HCT116 (cell line): ENCODE measurements at regions not wholly inside any gene's neighbourhood (a gene's known extent, or its start where the extent isn't known, plus 50 kb on each side); places are given as distances from the start of the nearest gene placed in this dataset.

Source experiments
- CEBPB ChIP-seq: IDR thresholded peaks from 2 replicates; pipeline ENCODE4 v1.6.1; 2012; ENCODE audit warnings: low read depth
- EZH2 ChIP-seq: fragments of 200-600 bp; sonication (generic); IDR thresholded peaks from 2 replicates; pipeline ENCODE4 v1.6.1; 2017; ENCODE audit warnings: antibody characterized with exemption, mixed run types
- EZH2phosphoT487 ChIP-seq: fragments of 200-600 bp; IDR thresholded peaks from 2 replicates; pipeline ENCODE4 v1.6.1; 2018; ENCODE audit warnings: antibody characterized with exemption, borderline replicate concordance
- POLR2A ChIP-seq: IDR thresholded peaks from 2 replicates; pipeline ENCODE4 v1.7.0; 2011; ENCODE audit warnings: borderline replicate concordance; ENCODE audit not compliant: insufficient read depth, insufficient read length; ENCODE audit errors: extremely low read depth
- POLR2AphosphoS5 ChIP-seq: IDR thresholded peaks from 2 replicates; pipeline ENCODE4 v1.6.1; 2011; ENCODE audit warnings: mild to moderate bottlenecking, low read depth, low read length, moderate library complexity
- RAD21 ChIP-seq: IDR thresholded peaks from 2 replicates; pipeline ENCODE4 v1.6.1; 2012; ENCODE audit warnings: low read depth, mild to moderate bottlenecking
- TF ChIP-seq, protein P1 (sequence below), 3 experiments: fragments of 200-600 bp in 1 of 3; sonication (generic) in 1 of 3; IDR thresholded peaks in 2 of 3; conservative IDR thresholded peaks in 1 of 3; 2 replicates each; pipeline ENCODE4 v1.5.1; 2012 to 2017; ENCODE audit warnings: low read depth in 2 of 3, low read length in 2 of 3, antibody characterized with exemption in 1 of 3, borderline replicate concordance in 1 of 3, control low read depth in 1 of 3, mild to moderate bottlenecking in 1 of 3, mixed read lengths in 1 of 3, mixed run types in 1 of 3, moderate library complexity in 1 of 3; ENCODE audit not compliant: insufficient read depth in 1 of 3

DNA sequence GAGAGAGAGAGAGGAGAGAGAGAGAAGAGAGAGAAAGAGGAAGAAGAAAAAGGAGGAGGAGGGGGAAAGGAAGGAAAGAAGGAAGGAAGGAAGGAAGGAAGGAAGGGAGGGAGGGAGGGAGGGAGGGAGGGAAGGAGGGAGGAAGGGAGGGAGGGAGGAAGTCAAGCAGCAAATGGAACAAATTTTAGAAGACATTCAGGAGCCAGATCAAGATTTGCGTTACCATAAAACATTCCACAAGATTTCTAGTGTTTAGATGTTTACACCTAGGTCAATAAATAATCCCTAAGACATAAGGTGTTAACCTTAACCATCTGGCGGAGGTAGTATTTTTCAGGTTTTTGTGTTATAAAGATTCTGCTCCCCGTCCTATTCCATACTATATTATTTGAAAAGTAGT, 1320.1 kb upstream of the PRMT6 start:
- TF ChIP-seq, protein P1, sequence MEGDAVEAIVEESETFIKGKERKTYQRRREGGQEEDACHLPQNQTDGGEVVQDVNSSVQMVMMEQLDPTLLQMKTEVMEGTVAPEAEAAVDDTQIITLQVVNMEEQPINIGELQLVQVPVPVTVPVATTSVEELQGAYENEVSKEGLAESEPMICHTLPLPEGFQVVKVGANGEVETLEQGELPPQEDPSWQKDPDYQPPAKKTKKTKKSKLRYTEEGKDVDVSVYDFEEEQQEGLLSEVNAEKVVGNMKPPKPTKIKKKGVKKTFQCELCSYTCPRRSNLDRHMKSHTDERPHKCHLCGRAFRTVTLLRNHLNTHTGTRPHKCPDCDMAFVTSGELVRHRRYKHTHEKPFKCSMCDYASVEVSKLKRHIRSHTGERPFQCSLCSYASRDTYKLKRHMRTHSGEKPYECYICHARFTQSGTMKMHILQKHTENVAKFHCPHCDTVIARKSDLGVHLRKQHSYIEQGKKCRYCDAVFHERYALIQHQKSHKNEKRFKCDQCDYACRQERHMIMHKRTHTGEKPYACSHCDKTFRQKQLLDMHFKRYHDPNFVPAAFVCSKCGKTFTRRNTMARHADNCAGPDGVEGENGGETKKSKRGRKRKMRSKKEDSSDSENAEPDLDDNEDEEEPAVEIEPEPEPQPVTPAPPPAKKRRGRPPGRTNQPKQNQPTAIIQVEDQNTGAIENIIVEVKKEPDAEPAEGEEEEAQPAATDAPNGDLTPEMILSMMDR (IDR thresholded peaks at IDR 0.05 in 2 of 3, conservative IDR thresholded peaks at IDR 0.05 in 1 of 3; ENCODE audit: borderline replicate concordance in 1 of 3, insufficient read depth in 1 of 3, low read depth in 2 of 3, low read length in 2 of 3), result no peak
- TF ChIP-seq EZH2phosphoT487, result no peak
- no peak for TF ChIP-seq EZH2
- no peak for TF ChIP-seq POLR2AphosphoS5
- TF ChIP-seq RAD21, result no peak
- no peak for TF ChIP-seq POLR2A
- no peak for TF ChIP-seq CEBPB
